ENCODE measurements at regions not wholly inside any gene's neighbourhood (a gene's known extent, or its start where the extent isn't known, plus 50 kb on each side); places are given as distances from the start of the nearest gene placed in this dataset.

- no peak for DNase-seq
These were observed 89.0 kb downstream of the MRPL46 start for GRCh38 chr15:88378188-88378637.

GRCh38 chr15:88377509-88377908 lies 89.7 kb downstream of the MRPL46 start:
- no peak for DNase-seq

DNA sequence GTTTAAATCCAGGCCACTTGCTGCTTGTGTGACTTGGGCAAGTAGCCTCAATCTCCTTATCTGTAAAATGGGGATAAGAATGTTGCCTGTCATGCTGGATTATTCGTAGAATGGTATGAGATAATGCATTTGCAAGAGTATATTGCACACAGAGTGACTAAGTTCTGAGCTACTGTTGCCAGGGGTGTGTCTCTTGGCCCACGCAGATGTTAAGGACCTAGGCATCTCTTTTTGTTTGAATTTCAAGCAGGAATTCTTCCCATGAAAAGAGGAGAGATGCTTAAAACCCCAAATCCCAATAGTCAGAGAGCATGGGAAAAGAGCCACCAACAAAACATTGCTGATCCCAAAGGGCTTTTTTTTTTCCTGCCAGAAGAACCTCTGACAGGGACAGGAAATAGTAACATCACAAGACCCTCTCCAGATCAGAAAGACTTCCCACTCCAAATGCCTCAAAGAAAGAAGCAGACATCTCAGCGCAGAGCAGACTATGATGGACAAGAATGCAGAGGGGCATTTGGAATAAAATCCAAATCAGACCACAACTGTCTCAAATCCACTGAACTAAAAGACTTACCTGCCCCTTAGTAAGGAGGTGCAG lies 90.5 kb downstream of the MRPL46 start:
- DNase-seq, result no peak

GRCh38 chr15:88375234-88375927 lies 91.8 kb downstream of the MRPL46 start:
- no peak for DNase-seq

DNA sequence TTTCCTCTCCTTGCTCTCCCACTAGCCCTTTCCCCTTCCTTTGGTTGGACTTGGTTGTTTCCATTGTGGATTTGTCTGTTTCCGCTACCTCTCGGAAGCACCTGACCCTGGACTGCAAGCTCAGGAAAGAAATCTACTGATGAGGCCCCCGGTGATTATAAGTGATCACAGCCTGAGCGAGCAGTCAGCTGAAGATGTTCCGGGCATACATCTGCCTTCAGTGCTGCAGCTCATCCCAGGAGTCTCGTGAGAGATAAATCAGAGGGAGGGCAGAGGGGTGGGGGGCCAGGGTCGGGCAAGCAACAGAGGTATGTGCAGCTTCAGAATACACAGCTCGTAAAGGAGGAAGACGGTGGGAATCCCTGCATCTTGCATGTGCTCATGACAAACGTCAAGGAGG lies 102.1 kb downstream of the MRPL46 start:
- no peak for DNase-seq

DNA sequence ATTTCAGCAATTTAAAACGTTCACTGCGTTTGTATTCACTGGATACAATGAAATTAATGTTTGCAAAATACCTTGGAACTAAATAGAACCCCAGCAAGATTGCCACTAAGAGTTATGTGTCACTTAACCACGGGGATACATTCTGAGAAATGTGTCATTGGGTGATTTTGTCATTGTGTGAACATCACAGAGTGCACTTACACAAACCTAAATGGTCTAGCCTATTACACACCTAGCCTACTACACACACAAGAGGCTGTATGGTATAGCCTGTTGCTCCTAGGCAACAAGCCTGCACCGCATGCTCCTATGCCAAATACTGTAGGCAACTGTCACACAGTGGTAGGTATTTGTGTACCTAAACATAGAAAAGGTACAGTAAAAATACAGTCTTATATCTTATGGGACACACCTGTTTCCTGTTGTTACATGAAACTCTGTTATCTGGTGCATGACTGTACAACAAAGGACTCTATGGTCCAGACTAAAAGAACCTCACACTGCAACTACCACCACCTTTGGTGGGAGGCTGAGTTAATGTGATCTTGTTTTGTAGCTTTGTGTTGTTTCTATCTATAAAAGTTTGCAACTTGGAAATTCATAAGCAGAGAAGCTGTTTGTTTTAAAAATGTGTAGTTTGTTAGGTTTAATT lies 92.2 kb upstream of the NTRK3 start:
- no peak for DNase-seq

- no peak for DNase-seq
These were observed 89.4 kb upstream of the NTRK3 start for GRCh38 chr15:88345962-88346361.

DNA sequence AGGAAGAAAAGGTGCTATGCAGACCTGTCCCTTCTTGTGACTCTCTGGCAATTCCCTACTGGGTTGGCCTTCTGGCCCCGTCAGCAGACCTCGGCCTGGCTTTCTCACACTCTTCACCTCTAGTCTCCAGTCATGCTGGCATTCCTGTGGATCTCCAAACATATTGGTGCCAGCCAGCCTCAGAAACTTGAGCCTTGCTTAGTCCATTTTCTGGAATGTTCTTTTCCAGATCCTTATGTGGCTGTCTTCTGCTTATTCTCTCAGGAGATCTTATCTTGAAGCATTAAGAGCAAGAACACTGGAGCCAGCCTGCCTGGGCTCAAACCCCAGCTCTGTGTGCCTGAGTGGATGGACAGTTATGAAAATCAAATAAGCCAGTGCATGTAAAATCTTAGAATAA lies 88.2 kb upstream of the NTRK3 start:
- DNase-seq, result no peak

GRCh38 chr15:88342666-88343065 lies 86.1 kb upstream of the NTRK3 start:
- no peak for DNase-seq

DNA sequence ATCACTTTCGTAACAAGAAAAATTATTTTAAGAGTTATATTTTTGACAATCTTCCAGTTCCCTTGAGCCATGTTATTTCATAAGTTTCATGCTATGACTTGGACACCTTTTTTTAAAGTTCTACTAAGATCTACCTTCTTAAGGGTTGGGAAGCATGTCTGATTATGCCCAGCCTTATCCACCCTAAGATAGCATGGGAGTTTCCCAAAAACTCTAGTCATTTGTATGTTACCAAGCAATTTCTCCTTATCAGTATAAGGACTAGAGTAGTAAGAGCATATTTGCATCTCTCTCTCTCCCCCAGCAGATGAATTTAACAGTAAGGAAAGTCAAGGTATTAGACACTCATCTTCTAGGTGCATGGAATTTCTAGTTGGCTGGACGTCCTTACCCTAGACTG lies 85.1 kb upstream of the NTRK3 start:
- DNase-seq, result no peak

GRCh38 chr15:88341006-88341405 lies 84.5 kb upstream of the NTRK3 start:
- no peak for DNase-seq

DNA sequence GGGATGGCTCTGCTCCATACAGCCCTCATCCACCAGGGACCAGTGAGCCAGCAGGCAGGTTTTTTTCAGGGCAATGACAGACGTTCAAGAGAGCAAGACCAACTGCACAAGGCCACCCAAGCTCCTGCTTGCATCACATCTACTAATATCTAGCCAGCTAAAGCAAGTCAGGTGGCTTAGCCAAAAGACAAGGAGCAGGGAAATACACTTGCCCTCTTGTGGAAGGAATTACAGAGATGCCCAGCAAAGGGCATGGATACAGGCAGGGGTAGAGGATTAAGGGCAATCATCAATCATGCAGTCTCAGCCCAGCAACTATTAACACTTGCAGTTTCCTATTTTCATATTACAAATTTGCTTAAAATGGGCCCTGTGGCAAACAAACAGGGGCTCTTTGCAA lies 81.5 kb upstream of the NTRK3 start:
- DNase-seq, result no peak

DNA sequence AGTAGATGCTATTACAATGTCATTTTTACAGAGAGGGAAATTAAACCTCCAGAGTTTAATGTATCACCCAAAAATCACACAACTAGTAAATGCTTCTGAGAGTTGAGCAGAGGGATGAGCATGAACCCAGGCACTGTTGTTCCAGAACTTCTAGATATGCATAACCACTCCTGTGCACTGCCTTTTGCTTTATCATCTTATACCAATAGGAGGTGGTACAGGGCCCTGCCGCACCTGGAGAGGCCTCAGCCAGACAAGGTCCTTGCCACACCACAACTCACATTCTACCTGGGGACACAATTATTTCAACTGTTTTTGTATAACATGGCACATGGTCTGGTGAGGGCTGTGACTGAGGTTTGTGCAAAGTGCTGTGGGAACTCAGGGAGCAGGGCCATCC lies 78.5 kb upstream of the NTRK3 start:
- DNase-seq, result no peak

DNA sequence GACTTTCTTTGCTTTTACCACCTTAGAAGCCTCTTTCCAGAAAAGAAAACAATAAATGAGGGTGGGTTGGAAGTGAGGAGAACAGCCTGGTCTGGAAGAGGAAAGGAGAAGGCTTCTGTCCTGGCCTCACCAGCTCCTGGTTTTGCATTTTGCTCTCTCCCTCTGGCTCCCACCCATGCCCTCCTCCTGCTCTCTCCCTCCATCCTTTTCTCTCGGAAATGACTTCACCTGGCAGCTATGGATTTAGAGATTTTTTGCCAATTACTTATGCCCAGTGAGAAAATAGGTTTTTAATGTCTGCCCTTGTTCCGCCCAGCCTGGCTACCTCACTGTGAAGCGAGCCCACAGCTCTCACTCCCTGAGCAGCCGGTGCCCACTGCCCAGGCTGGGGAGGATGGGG lies 77.9 kb upstream of the NTRK3 start:
- DNase-seq, result no peak

GRCh38 chr15:88331291-88331690 lies 74.8 kb upstream of the NTRK3 start:
- peak; percentile 1 for DNase-seq

GRCh38 chr15:88326924-88327323 lies 70.4 kb upstream of the NTRK3 start:
- no peak for DNase-seq

GRCh38 chr15:88324741-88325065 lies 68.2 kb upstream of the NTRK3 start:
- DNase-seq, result no peak

- no peak for DNase-seq
These were observed 67.6 kb upstream of the NTRK3 start for GRCh38 chr15:88323976-88324740.

DNA sequence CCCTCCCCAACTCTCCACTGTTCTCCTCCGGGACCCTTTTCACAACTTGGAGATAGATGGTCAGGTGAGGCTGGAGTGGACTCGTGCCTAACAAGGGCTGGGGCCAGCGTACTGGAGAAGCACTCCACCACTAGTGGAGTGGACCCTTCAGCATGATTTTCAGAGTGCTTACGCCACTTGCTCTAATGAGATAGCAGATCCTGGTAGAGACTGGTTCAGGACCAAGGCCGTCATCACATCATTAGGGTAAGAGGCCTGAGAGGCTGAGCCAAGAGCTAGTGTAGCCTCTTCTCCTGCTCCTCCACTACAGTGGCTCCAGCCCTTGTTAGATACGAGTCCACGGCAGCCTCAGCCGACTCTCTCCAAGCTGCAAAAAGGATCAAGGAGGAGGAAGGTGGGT lies 66.9 kb upstream of the NTRK3 start:
- DNase-seq, result no peak

DNA sequence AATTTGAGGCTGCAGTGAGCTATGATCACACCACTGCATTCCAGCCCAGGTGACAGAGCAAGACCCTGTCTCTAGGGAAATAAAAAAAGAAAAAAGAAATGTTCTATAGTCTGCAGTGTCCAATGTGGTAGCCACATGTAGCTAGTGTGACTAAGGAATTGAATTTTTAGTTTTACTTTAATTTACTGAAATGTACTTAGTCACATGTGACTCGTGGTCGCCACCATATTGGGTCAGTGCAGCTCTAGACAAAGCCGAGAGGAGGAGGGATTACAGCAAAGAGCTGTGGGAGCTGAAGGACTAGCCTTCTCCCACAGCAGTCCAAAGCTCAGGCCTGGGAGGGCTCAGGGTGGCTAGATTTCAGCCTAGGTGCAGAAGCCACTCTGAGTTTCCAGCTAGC lies 65.9 kb upstream of the NTRK3 start:
- DNase-seq, result no peak

DNA sequence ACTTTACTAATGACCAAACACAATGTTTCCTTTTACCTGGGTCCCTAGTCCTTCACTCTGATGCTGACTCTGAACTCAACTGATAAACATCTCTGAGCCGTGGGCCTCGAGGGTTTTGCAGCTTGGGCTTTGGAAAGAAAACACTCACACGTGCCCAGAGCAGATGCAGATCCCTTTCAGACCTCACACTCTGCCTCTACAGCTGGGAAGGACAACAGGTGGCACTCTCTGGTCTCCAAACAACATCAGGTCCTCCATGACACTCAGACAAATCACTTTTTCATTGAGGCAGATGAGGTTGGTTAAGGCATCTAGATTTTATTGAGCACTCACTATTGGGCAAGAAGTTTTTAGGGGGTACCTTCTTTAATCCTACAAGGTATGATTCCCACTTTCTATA lies 64.7 kb upstream of the NTRK3 start:
- no peak for DNase-seq

- DNase-seq, result no peak
These were observed 60.0 kb upstream of the NTRK3 start for GRCh38 chr15:88316586-88316985.

DNA sequence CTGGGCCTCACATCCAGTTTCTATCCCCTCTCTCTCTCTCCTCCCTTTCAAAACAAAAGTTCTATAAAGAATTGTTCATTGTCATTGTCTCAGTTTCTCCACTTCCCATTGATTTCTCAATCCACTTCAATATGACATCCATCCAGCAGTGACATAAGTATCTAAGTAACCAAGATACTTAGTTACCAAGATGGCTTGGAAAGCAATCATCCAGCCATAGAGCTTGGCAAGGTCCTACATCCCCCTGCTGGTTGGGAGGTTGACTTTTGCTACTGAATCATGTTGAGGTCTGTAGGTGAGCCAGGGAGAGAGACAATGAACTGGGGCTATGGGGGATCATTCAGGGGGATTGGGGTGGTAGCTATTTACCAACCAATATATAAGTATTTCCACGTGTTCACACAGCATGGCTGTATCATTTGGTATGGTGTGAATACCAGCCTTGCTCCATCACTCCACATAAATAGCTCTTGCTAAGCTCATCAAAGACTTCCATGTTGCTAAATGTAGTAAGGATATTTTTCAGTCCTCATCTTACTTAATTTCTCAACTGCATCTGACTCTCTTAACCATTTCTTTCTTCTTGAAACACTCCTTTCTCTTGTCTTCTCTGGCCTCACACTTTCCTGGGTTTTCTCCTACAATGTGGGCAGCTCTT lies 58.8 kb upstream of the NTRK3 start:
- no peak for DNase-seq

All from NCI-H1092 treated with DMSO at 0.1 percent for 48 hours (cell line).